Activated gamma-delta T cell treated with Interleukin-2 at 50 U/mL for 16 hours (primary cell): ENCODE measurements at regions not wholly inside any gene's neighbourhood (a gene's known extent, or its start where the extent isn't known, plus 50 kb on each side); places are given as distances from the start of the nearest gene placed in this dataset.
"Not testable (repeated sequence)": the region's sequence is repeated elsewhere in the genome, so short reads cannot be mapped to it uniquely, and the experiment has no call there.

Source experiments
- DNase-seq: peaks from one replicate; pipeline ENCODE4 v3.0.0-alpha.2; 2020

DNA sequence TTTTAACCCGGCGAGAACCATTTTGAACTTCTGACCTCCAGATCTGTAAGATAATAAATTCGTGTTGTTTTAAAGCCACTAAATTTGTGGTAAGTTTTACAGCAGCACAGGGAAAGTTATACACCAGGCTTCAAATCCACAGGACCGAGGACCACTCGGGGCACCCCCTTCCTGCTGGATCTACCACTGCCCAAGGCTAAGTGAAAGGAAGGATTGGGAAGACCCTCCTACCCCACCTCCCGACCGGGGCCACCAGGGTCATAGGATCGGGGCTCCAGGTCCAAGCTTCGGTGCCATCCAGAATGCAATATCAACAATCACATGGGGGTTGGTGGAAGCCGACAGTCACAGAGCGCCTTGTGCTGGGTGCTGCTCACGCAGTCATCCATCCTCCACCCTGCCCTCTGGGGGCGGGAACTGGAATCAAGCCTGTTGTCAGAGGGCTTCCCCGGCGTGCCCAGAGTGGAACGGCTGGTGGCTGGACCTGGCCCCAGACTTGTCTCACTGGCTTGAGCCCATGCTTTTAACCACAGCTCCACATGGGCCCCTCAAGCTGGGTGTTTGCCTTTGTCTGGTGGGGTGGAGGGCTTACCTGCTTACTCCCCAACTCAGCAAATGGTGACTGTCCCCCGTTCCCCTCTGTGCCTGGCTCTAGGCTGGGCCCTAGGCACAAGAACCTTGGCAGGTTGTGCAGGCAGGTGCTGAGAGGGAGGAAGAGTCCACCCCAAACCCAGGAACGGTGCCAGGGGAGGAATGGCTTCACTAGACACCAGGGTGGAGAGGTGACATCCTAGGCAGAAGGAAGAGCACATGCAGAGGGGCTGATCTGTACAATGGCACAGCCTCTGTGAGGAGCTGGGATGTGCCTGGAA, 180.3 kb upstream of the RTL1 start:
- DNase-seq: no peak

DNA sequence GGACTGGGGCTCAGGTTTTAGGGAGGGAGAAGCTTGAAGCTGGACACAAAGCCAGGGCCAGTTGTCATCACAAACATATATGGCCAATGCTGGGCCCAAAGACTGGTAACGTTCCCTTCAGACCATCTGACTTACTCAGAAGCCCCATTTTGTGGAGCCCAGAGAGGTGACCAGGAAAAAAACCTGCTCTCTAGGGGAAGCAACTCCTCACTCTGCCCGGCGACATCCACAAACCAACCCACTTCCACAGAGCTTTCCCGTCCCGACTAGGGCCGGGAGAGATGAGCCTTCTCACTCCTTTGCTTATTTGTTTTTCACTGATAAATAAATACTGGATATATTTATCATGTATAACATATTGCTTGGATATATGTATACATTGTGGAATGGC, 180.9 kb upstream of the RTL1 start:
- DNase-seq: no peak

DNA sequence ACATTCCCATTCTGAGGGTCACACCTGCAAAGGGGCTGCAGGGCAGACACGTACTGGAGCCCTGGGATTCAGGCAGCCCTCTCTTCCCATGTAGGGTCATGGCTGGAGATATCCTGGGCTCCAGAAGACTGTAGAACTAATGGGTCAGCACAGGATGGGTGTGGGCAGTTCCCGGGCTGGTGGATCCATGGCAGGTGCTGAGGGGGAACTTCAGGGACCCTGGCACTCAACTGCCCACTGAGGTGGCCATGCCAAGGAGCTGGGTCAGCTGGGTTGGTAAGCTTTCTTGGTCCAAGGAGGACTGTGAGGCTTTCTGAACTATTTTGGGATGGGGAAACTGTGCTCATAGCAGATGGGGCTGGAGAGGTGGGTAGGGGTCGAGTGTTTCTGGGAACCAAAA, 183.4 kb upstream of the RTL1 start:
- DNase-seq: no peak

DNA sequence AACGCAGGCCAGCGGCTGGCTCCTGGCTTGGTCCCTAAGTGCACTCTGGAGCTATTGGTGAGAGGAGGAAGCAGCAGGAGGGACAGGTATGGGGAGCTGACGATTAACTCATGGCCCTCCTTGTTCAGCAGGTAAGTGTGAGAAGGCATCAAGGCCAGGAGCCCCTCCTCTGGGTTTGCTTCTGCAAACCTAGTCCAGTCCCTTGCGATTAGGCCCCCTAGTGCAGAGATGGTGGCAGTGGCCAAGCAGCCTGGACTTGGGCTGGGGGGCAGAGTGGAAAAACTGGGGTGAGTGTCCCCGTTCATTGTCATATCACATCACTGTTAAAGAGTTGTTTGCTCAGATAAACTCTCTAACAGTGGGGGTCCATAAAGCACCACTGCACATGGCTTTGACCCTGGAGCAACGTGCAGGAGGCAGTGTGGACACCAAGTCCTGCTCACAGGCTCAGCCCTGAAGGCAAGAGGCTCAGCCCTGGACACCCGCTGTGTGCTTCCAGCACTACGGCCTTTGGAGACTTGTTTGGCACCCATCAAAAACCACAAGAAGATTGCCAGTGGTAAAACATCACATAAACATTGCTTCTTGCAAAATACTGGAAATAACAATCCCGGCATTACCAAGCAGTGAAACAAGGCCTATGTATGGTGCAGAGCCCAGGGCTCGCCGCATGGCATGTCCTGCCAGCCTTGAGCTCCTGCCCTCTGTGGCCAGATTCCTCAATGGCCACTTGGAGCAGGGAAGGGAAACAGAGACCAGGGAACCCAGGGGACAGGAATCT, 184.3 kb upstream of the RTL1 start:
- DNase-seq: no peak

DNA sequence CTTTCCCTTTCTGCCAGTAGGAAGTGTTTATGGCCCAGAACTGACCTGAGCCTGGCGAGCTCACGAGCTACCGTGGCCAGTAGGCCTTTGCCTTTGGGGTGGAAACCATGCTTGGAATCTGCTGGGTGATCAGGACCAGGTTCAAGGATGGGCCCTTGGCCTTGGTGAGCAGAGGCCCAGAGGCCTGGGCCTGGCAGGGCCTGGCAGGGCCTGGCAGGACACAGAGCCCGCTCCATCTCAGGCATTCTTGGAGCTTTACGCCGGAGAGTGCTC, 184.8 kb upstream of the RTL1 start:
- no peak for DNase-seq

DNA sequence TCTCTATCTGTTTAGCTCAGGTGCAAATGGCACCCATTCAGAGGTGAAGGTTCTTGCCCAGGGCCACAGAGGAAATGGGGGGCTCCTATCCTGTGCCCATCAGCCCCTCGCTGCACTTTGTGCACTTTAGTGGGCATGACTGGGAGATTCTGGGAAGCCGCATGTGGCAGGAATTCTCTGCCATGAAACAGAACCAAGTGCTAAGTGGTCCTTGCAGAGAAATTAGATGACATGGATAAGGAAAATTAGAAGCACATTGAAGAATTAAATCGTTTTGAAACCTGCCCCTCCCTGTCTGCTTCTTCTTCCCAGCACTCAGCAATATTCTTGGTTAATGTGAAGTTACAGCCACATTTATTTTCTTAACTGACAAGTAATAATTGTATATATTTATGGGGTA, 185.2 kb upstream of the RTL1 start:
- no peak for DNase-seq

DNA sequence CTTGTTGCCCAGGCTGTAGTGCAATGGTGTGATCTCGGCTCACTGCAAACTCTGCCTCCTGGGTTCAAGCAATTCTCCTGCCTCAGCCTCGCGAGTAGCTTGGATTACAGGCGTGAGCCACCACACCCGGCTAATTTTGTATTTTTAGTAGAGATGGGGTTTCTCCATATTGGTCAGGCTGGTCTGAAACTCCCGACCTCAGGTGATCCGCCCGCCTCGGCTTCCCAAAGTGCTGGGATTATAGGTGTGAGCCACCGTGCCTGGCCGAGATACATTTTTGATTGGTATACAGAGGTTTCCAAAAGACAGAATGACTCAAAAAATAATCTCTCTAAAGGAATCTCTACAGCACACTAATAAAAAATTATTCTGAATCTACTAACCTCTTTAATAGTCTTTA, 187.0 kb upstream of the RTL1 start:
- not testable (repeated sequence) for DNase-seq

DNA sequence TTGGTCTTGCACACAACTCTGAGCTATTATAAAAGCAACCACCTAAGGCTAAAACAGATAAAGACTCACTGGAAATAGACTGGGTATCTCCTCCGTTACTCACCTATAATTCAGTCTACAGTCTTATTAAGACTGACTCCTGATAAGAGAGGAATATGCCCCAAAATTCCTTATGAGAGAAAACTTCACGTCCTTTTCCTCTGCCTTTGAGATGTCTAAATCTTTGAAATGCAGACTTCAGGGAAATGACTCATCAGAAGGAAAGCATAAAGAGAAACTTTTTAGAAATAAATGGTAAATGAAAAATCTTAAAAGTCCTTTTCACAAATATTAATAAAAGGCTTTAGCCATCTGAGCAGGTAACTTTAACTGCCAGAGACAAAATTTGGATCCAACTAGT, 187.5 kb upstream of the RTL1 start:
- no peak for DNase-seq

DNA sequence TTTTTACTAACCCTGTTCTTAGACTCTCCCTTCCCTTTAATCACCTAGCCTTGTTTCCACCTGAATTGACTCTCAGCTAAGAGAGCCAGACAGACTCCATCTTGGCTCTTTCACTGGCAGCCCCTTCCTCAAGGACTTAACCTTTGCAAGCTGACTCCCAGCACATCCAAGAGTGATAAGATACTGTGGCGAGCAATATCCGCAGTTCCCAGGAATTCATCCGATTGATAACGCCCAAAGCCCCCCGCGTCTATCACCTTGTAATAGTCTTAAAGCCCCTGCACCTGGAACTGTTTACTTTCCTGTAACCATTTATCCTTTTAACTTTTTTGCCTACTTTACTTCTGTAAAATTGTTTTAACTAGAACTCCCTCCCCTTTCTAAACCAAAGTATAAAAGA, 191.4 kb upstream of the RTL1 start:
- not testable (repeated sequence) for DNase-seq

DNA sequence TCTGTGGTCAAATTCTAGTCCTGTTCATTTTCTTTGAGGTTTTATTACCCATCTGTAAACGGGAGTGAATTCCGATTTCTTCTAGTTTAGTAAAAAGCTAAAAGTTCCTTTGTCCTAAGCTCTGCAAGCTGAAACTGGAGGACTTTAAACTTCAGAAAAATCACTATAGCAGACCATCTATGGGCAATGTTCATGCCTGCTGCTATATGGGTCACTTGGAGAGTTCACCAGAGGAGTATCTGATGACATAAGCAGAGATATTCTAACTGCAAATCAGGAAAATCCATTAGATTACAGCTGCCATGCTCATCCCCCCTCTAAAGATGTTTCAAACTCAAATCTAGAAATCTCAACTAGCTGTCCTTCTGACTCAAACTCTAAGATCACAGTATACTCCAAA, 193.0 kb upstream of the RTL1 start:
- no peak for DNase-seq

DNA sequence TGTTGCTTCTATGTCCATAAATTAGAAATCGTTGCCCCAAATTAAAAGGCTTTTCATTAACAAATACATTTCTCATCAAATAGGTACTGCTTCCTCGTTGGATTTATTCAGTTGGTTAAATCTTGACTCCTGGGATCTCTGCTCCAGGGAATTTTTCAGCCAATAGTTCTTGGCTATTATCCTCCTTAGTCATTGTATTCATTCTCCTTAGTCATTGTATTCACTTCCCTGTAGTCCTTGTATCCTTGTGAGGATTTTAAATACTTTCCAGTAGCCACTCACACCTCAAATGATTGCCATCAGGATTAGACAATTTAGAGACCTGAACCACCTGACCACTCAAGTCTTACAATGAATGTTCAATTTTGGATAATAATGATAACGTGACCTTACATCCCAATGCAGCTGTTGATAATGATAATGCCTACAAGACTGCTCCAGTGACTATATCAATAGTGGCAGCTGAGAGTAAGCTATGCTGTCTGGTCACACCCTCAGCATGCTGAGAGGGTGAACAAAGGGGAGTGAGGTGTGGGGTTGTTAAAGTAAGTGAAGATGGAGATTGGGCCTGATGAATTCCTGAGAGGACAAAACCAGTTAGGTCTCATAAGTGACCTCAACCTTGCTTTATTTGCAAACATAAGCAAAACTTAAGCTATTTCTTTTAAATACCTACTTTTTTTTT, 193.7 kb upstream of the RTL1 start:
- no peak for DNase-seq

DNA sequence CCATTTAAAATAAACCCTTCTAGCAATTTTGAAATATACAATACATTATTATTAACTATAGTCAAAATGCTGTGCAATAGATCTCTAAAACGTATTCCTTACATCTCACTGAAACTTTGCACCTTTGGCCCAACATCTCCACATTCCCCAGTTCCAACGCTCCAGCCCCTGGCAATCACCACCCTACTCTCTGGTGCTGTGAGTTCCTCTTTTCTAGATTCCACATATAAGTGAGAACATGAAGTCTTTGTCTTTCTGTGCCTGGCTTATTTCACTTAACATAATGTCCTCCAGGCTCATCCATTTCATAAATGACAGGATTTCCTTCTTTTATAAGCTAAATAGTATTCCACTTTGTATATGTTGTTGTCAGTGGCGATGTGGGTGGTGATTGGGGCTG, 194.7 kb upstream of the RTL1 start:
- DNase-seq: no peak

DNA sequence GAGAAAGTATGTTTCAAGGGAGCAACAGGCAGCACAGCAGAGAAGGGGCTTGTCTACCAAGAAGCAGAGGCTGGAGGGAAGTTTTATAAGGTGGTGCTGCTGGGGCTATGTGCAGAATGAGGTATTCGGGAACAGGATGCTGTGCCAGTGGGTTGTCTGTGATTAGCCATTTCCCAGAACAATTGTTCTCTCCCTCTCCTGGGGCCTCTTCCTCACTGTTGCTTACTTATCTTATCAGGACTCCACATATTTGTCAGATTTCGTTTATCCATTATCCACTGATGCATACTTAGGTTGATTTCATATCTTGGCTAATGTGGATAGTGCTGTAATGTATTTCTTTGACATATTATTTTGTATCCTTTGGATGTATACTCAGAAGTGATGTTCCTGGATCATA, 195.1 kb upstream of the RTL1 start:
- no peak for DNase-seq

DNA sequence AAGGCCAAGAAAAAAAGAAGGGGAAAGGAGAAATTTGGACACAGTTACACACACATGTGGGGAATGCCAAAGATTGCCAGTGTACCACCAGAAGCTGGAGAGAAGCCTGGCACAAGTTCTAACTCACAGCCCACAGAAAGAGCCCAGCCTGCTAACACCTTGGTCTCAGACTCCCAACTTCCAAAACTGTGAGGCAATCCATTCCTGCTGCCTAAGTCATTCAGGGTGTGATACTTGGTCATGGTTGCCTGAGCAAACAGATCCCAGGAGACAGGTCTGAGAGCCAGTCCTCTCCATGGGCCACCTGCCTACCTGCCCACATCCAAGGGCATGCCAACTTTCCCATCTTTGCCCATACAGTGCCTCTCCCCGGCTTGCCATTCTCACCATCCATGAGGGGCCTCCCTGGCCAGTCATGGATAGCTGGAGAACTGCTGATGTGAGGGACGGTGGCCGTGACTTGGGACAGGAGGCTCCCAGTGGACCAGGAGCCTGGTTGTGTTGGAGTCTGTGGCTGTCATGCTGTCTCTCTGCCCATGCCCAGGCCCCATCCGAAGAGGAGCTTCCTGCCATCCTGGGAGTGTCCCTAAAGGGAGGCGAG, 198.0 kb upstream of the RTL1 start:
- no peak for DNase-seq

DNA sequence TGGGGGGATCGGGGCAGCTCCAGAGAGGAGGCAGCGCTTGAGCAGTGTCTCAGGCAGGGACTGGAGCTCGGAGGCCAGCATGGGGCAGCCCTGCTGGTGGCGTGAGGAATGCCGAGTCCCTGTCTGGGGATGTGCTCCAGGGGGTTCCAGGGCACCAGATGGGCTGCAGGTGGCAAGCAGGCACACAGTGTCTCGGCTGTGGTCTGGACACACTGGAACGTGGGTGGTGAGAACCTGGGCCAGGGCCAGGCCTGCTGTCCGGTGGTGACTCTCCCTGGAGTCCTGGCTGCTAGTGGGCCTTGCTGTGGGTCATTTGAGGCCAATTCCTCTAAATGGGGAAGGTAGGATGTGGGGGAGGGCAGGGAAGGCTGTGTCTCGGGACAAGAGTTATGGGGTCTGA, 199.4 kb upstream of the RTL1 start:
- DNase-seq: no peak

DNA sequence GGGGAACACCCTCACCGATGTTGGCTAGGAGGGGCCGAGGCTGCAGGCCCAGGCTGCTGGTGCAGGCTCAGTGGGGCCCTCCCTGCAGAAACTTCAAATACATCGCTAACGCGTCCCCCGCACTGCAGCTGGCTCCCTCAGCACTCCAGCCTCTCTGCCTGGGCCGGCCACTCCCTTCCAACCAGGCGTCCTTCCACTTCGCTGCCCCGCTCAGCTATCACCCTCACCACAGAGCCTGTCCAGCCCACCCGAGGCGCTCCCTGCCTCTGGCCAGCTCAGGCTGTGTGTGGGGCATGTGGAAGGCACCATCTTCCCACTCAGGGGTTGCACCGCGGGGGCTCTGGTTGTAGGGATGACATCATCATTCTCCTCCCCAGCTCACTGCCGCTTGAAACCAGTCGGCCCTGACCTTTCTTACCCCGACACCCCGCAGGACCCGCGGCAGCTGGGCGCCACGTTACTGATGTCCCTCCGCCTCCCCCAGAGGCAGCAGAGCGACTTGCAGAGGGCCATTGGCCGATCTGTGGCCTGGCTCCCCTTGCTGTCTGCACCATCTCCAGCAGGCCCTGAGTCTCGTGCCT, 199.9 kb upstream of the RTL1 start:
- no peak for DNase-seq

DNA sequence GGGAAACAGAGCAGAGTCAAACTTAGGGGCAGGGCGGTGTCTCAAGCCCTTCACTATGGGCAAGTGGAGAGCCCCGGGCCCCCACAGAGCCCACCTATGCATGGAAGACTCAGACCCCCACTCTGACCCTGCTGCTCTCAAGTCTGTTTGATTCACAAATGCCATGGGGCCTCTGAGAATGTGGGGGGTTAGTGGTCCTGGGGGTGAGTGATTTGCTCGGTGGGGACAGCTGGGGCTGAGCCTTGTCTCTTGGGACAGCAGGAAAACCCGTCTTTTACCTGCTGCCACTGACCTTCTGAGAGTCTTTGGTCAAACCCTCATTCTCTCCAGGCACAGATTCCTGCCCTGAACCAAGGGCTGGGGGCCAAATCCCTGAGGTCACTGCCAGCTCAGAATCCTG, 201.0 kb upstream of the RTL1 start:
- no peak for DNase-seq

DNA sequence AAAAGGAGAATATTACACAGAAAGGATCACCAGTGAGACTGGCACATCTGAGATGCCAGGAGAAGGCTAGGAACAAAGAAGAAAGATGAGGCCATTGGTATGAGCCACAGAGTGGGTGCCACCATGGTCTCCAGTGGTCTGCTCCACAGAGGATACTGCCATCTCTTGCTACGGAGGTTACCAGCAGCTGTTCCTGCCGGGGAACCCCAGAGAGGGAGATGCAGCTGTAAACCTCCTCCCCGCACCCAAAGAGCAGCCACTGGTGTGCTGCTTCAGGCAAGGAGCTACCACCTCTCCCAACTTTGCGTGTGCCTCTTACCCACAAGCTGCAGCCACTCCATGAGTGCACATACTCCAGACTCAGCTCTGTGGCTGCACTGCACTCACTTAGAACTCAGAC, 201.5 kb upstream of the RTL1 start:
- no peak for DNase-seq

DNA sequence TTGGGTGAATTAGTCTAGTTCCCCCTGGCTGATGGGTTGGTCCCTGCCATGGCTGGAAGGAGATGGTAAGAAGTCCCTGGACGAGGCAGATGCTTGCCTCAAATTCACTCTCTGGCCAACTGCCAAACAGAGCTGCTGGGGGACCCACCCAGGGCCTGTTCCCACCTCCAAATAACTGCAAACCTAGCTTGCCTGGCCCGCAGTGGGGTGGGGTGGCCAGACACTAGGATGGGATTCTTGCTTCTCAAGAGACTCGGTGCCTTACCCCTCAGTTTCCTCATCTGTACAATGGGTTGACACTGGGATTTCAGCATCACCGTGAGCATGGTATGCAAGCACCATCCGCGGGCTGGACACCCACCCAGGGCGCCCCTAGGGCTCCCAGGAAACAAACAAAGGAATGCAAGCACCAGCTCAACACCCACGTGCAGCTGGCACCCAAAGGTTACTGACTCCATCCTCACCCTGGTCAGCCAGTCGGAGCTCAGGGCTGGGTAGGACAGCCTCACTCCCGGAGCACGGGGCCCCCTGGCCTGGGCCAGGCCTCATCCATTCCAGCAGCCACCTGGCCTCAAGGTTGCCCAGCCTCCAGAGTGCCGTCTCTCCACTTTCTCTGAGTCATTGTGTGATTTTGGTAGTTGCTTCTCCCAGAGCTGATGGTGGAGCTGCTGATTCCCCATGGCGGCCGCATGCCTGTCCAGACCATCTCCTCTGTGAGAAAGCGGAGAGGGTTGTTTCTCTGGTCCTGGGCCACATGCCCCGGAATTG, 205.2 kb upstream of the RTL1 start:
- no peak for DNase-seq

DNA sequence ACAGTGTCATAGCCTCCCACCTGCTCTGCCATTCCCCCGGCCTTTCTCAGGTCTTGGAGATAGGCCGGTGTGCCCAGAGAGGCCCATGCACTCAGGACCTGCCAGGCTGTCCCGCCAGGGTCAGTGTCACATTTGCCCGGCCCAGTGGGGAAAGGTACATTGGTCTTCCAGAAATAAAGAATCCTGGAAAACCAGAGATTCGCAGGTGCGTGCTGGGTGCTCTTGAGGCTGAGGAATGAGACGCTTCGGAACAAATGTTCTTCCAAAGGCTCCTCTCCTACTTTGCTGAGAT, 205.8 kb upstream of the RTL1 start:
- DNase-seq: no peak

DNA sequence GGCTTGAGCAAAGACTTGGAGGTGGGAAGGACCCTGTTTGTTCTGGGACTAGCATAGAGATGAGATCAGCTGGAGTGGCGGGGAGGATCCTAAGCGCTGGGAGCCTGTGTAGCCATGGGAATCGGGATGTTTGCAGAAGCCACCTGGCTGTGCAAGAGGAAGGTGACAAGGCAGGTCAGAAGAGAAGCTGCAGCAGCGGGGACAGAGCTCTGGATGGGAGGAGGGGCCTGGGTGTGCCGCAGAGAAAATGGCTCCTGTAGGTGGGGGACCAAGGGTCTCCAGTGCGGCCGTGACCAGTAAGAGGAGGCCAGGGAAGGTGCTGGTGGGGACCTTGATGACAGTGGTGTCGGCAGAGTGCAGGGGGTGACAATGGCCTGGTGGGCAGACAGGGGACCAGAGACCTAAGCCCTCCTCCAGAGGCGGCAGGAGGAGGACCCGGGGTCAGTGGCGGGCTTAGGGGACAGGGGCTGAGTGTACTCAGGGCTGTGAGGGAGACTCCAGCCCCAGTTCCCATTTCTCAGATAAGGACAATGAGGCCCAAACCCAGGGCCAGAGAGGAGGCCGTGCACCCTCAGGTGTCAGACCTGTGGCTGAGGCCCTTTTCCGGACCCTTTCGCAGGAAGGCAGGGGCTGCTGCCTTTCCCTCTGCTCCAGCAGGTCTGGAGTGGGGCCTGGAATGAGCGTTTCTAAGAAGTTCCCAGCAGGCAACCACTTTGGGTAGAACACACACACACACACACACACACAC, 206.6 kb upstream of the RTL1 start:
- no peak for DNase-seq
